WTC11 (cell line): ENCODE measurements at regions not wholly inside any gene's neighbourhood (a gene's known extent, or its start where the extent isn't known, plus 50 kb on each side); places are given as distances from the start of the nearest gene placed in this dataset.
A peak's percentile ranks its signal among the peaks of the same experiment; 100 is the strongest.

ENCODE experiments used
- ATAC-seq: fragments of 200-7000 bp; cut with Tn5 transposase; 2 replicates; pipeline ENCODE4 v1.10.0; 2021; ENCODE audit warnings: mild to moderate bottlenecking, moderate library complexity
- CTCF ChIA-PET: fragments of 300-600 bp; sonication (Branson Sonifier 250); formaldehyde crosslinking; loops from one replicate; lab custom pipeline; 2021; ENCODE audit warnings: antibody characterized with exemption; lab: Charles Lee
- POLR2A ChIA-PET: fragments of 350-600 bp; sonication (Branson Sonifier 250); formaldehyde crosslinking; loops from one replicate; lab custom pipeline; 2021; ENCODE audit warnings: antibody characterized with exemption; lab: Charles Lee
- DNase-seq: peaks from one replicate; pipeline ENCODE4 v3.0.0; 2021; ENCODE audit warnings: low spot score
- H3K27ac Mint-ChIP-seq: 2 replicates; pipeline ENCODE4 v1.8.0; 2021; ENCODE audit warnings: mixed read lengths
- H3K27me3 Mint-ChIP-seq: 2 replicates; pipeline ENCODE4 v1.8.0; 2021; ENCODE audit warnings: low read depth, mild to moderate bottlenecking, moderate library complexity, mixed read lengths
- H3K36me3 Mint-ChIP-seq: 2 replicates; pipeline ENCODE4 v1.8.0; 2021; ENCODE audit warnings: mixed read lengths
- H3K4me1 Mint-ChIP-seq: 2 replicates; pipeline ENCODE4 v1.8.0; 2022; ENCODE audit warnings: mixed read lengths
- H3K4me3 Mint-ChIP-seq: 2 replicates; pipeline ENCODE4 v1.8.0; 2021; ENCODE audit warnings: mild to moderate bottlenecking, moderate library complexity, mixed read lengths
- H3K9me3 Mint-ChIP-seq: 2 replicates; pipeline ENCODE4 v1.8.0; 2021; ENCODE audit warnings: mixed read lengths
- ATF3 ChIP-seq: sonication (generic); formaldehyde crosslinking; conservative IDR thresholded peaks from 2 replicates; pipeline ENCODE4 v1.8.1; 2022; ENCODE audit warnings: mild to moderate bottlenecking, missing genetic modification reagents
- ETV6 ChIP-seq: sonication (generic); formaldehyde crosslinking; IDR thresholded peaks from 2 replicates; pipeline ENCODE4 v1.8.1; 2022; ENCODE audit warnings: mild to moderate bottlenecking, missing genetic modification reagents
- GABPB1 ChIP-seq: sonication (generic); formaldehyde crosslinking; IDR thresholded peaks from 2 replicates; pipeline ENCODE4 v1.8.1; 2023; ENCODE audit warnings: mild to moderate bottlenecking, missing genetic modification reagents
- GTF2I ChIP-seq: fragments of 250-450 bp; sonication (Bioruptor Pico); conservative IDR thresholded peaks from 2 replicates; pipeline ENCODE4 v1.4.0; 2021; ENCODE audit warnings: mild to moderate bottlenecking
- HMGA2 ChIP-seq: fragments of 250-450 bp; sonication (Bioruptor Pico); IDR thresholded peaks from 2 replicates; pipeline ENCODE4 v1.4.0; 2021; ENCODE audit warnings: mild to moderate bottlenecking, moderate library complexity
- JUN ChIP-seq: sonication (generic); formaldehyde crosslinking; IDR thresholded peaks from 2 replicates; pipeline ENCODE4 v1.8.0; 2023; ENCODE audit warnings: mild to moderate bottlenecking, missing genetic modification reagents
- KAT7 ChIP-seq: sonication (generic); formaldehyde crosslinking; IDR thresholded peaks from 2 replicates; pipeline ENCODE4 v1.8.1; 2023; ENCODE audit warnings: missing genetic modification reagents, mild to moderate bottlenecking, borderline replicate concordance
- NFATC4 ChIP-seq: fragments of 250-450 bp; sonication (Bioruptor Pico); IDR thresholded peaks from 2 replicates; pipeline ENCODE4 v1.9.0; 2021; ENCODE audit warnings: mild to moderate bottlenecking
- NFE2L1 ChIP-seq: sonication (generic); formaldehyde crosslinking; IDR thresholded peaks from 2 replicates; pipeline ENCODE4 v1.8.1; 2023; ENCODE audit warnings: missing genetic modification reagents
- NR1H2 ChIP-seq: sonication (generic); formaldehyde crosslinking; IDR thresholded peaks from 2 replicates; pipeline ENCODE4 v1.9.0; 2021; ENCODE audit warnings: mild to moderate bottlenecking, moderate library complexity, missing genetic modification reagents
- OVOL2 ChIP-seq: fragments of 250-450 bp; sonication (Bioruptor Pico); IDR thresholded peaks from 2 replicates; pipeline ENCODE4 v1.9.0; 2021; ENCODE audit warnings: mild to moderate bottlenecking, borderline replicate concordance
- PREB ChIP-seq: sonication (generic); formaldehyde crosslinking; IDR thresholded peaks from 2 replicates; pipeline ENCODE4 v1.8.1; 2022; ENCODE audit warnings: mild to moderate bottlenecking, missing genetic modification reagents, moderate library complexity, borderline replicate concordance
- RELA ChIP-seq: sonication (generic); formaldehyde crosslinking; IDR thresholded peaks from 2 replicates; pipeline ENCODE4 v1.8.1; 2022; ENCODE audit warnings: missing genetic modification reagents, mild to moderate bottlenecking, borderline replicate concordance
- RORB ChIP-seq: fragments of 250-450 bp; sonication (Bioruptor Pico); IDR thresholded peaks from 2 replicates; pipeline ENCODE4 v1.9.0; 2021; ENCODE audit warnings: mild to moderate bottlenecking
- SMAD4 ChIP-seq: sonication (generic); formaldehyde crosslinking; IDR thresholded peaks from 2 replicates; pipeline ENCODE4 v1.8.0; 2022; ENCODE audit warnings: mild to moderate bottlenecking, missing genetic modification reagents
- ZNF138 ChIP-seq: sonication (generic); formaldehyde crosslinking; conservative IDR thresholded peaks from 2 replicates; pipeline ENCODE4 v1.8.1; 2022; ENCODE audit warnings: mild to moderate bottlenecking, moderate library complexity, missing genetic modification reagents
- ZNF263 ChIP-seq: sonication (generic); formaldehyde crosslinking; IDR thresholded peaks from 2 replicates; pipeline ENCODE4 v1.8.1; 2022; ENCODE audit warnings: low read depth, mild to moderate bottlenecking, moderate library complexity, missing genetic modification reagents
- ZNF396 ChIP-seq: fragments of 250-450 bp; sonication (Bioruptor Pico); IDR thresholded peaks from 2 replicates; pipeline ENCODE4 v1.8.0; 2021; ENCODE audit warnings: mild to moderate bottlenecking, moderate library complexity, borderline replicate concordance
- TF ChIP-seq, protein P1 (sequence below): fragments of 250-450 bp; sonication (Bioruptor Pico); IDR thresholded peaks from 2 replicates; pipeline ENCODE4 v1.9.0; 2021; ENCODE audit warnings: moderate library complexity, mild to moderate bottlenecking, inconsistent platforms, borderline replicate concordance
- TF ChIP-seq, protein P2 (sequence below): sonication (generic); formaldehyde crosslinking; IDR thresholded peaks from 2 replicates; pipeline ENCODE4 v1.8.1; 2022; ENCODE audit warnings: mild to moderate bottlenecking, moderate library complexity, missing genetic modification reagents
- TF ChIP-seq, protein P3 (sequence below): sonication (generic); formaldehyde crosslinking; IDR thresholded peaks from 2 replicates; pipeline ENCODE4 v1.8.1; 2023; ENCODE audit warnings: mild to moderate bottlenecking, missing genetic modification reagents, moderate library complexity
- TF ChIP-seq, protein P4 (sequence below): sonication (generic); formaldehyde crosslinking; IDR thresholded peaks from 2 replicates; pipeline ENCODE4 v1.8.1; 2023; ENCODE audit warnings: mild to moderate bottlenecking, missing genetic modification reagents, borderline replicate concordance
- TF ChIP-seq, protein P5 (sequence below): fragments of 250-450 bp; sonication (Bioruptor Pico); IDR thresholded peaks from 2 replicates; pipeline ENCODE4 v1.9.0; 2021; ENCODE audit warnings: mild to moderate bottlenecking

DNA sequence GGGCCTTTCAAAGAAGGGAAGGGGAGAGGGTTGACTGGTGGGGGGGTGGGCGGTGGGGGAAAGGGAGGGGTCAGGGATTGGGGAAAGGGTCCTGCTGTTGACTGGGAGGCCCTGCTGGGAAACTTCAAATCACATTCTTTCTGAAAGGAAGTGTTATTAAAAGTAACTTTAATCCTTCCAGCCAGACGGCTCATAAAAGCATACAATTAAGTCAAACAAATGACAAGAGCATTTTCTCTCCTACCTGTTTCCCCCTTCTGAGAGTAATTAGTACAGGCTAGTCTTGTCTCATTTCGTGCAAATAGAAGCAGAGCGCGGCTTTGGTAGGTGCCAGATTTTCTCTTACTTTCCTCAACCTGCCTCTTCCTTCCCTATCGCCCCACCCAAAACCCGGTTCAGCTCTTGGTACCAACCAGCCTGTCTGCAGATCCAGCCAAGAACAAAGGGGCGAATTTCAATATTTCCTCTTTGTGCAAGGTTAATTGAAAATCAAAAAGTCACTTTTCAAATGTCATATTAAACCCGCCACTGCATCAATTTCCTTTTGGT, 2112.6 kb upstream of the PIK3C3 start:
- ATAC-seq: no peak

GRCh38 chr18:39841482-39842365, 2113.3 kb upstream of the PIK3C3 start:
- Mint-ChIP-seq H3K4me1 (peaks cover 28% of the 10 kb centered on the region), H3K27ac (peak overlapping the region; percentile 42; the same call in 1 of the 2 replicates), H3K36me3 (no peaks in the 10 kb centered on the region), H3K4me3 (peak overlapping the region; percentile 92), H3K9me3 (no peaks in the 10 kb centered on the region), H3K27me3 (peaks cover 11% of the 10 kb centered on the region)
- peak; percentile 95 for ATAC-seq
- peak; percentile 76 for DNase-seq
- CTCF ChIA-PET: interaction anchor here (0.5 to 1.7 kb wide), 7 partner anchors 13 to 1847 kb away, joined by 3 to 6 read pairs (median 6); no protein-coding TSS in a partner anchor
- POLR2A ChIA-PET: no interaction called here
- TF ChIP-seq, protein P1, sequence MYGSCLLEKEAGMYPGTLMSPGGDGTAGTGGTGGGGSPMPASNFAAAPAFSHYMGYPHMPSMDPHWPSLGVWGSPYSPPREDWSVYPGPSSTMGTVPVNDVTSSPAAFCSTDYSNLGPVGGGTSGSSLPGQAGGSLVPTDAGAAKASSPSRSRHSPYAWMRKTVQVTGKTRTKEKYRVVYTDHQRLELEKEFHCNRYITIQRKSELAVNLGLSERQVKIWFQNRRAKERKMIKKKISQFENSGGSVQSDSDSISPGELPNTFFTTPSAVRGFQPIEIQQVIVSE: no peak
- TF ChIP-seq ETV6 (CRISPR knock-in tag) (peak; percentile 81; the same call in 1 of the 2 replicates), RORB (no peak), ZNF263 (no peak), ZNF138 (CRISPR knock-in tag) (0 out of 2 replicates have a peak, but pooled peaks have one; percentile 59)
- TF ChIP-seq, protein P2, sequence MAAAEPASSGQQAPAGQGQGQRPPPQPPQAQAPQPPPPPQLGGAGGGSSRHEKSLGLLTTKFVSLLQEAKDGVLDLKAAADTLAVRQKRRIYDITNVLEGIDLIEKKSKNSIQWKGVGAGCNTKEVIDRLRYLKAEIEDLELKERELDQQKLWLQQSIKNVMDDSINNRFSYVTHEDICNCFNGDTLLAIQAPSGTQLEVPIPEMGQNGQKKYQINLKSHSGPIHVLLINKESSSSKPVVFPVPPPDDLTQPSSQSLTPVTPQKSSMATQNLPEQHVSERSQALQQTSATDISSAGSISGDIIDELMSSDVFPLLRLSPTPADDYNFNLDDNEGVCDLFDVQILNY: peak; percentile 72; the same call in 1 of the 2 replicates
- TF ChIP-seq, protein P3, sequence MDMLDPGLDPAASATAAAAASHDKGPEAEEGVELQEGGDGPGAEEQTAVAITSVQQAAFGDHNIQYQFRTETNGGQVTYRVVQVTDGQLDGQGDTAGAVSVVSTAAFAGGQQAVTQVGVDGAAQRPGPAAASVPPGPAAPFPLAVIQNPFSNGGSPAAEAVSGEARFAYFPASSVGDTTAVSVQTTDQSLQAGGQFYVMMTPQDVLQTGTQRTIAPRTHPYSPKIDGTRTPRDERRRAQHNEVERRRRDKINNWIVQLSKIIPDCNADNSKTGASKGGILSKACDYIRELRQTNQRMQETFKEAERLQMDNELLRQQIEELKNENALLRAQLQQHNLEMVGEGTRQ: 0 out of 2 replicates have a peak, but pooled peaks have one; percentile 26

More for the DNA sequence above, 2112.6 kb upstream of the PIK3C3 start:
- Mint-ChIP-seq H3K9me3 (no peaks in the 10 kb centered on the region), H3K36me3 (no peaks in the 10 kb centered on the region), H3K4me3 (peak overlapping the region; percentile 92), H3K4me1 (peaks cover 28% of the 10 kb centered on the region), H3K27ac (no peak overlapping the region), H3K27me3 (peaks cover 11% of the 10 kb centered on the region)
- POLR2A ChIA-PET: no interaction called here
- CTCF ChIA-PET: interaction anchor here (1.4 to 1.7 kb wide), 3 partner anchors 12 to 317 kb away, joined by 5 to 6 read pairs (median 6); no protein-coding TSS in a partner anchor
- no peak for DNase-seq
- TF ChIP-seq GABPB1 (CRISPR knock-in tag): no peak
- TF ChIP-seq HMGA2 (CRISPR knock-in tag): no peak
- no peak for TF ChIP-seq PREB (CRISPR knock-in tag)
- TF ChIP-seq ZNF396 (CRISPR knock-in tag): no peak
- TF ChIP-seq NFE2L1: no peak
- no peak for TF ChIP-seq ATF3 (CRISPR knock-in tag)
- TF ChIP-seq GTF2I (CRISPR knock-in tag): no peak
- TF ChIP-seq RORB: no peak
- TF ChIP-seq NFATC4 (CRISPR knock-in tag): no peak
- TF ChIP-seq OVOL2 (CRISPR knock-in tag): no peak
- no peak for TF ChIP-seq NR1H2
- TF ChIP-seq ZNF263: no peak
- TF ChIP-seq KAT7 (CRISPR knock-in tag): no peak
- TF ChIP-seq SMAD4 (CRISPR knock-in tag): no peak
- no peak for TF ChIP-seq JUN
- TF ChIP-seq, protein P4, sequence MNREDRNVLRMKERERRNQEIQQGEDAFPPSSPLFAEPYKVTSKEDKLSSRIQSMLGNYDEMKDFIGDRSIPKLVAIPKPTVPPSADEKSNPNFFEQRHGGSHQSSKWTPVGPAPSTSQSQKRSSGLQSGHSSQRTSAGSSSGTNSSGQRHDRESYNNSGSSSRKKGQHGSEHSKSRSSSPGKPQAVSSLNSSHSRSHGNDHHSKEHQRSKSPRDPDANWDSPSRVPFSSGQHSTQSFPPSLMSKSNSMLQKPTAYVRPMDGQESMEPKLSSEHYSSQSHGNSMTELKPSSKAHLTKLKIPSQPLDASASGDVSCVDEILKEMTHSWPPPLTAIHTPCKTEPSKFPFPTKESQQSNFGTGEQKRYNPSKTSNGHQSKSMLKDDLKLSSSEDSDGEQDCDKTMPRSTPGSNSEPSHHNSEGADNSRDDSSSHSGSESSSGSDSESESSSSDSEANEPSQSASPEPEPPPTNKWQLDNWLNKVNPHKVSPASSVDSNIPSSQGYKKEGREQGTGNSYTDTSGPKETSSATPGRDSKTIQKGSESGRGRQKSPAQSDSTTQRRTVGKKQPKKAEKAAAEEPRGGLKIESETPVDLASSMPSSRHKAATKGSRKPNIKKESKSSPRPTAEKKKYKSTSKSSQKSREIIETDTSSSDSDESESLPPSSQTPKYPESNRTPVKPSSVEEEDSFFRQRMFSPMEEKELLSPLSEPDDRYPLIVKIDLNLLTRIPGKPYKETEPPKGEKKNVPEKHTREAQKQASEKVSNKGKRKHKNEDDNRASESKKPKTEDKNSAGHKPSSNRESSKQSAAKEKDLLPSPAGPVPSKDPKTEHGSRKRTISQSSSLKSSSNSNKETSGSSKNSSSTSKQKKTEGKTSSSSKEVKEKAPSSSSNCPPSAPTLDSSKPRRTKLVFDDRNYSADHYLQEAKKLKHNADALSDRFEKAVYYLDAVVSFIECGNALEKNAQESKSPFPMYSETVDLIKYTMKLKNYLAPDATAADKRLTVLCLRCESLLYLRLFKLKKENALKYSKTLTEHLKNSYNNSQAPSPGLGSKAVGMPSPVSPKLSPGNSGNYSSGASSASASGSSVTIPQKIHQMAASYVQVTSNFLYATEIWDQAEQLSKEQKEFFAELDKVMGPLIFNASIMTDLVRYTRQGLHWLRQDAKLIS: no peak
- TF ChIP-seq, protein P5, sequence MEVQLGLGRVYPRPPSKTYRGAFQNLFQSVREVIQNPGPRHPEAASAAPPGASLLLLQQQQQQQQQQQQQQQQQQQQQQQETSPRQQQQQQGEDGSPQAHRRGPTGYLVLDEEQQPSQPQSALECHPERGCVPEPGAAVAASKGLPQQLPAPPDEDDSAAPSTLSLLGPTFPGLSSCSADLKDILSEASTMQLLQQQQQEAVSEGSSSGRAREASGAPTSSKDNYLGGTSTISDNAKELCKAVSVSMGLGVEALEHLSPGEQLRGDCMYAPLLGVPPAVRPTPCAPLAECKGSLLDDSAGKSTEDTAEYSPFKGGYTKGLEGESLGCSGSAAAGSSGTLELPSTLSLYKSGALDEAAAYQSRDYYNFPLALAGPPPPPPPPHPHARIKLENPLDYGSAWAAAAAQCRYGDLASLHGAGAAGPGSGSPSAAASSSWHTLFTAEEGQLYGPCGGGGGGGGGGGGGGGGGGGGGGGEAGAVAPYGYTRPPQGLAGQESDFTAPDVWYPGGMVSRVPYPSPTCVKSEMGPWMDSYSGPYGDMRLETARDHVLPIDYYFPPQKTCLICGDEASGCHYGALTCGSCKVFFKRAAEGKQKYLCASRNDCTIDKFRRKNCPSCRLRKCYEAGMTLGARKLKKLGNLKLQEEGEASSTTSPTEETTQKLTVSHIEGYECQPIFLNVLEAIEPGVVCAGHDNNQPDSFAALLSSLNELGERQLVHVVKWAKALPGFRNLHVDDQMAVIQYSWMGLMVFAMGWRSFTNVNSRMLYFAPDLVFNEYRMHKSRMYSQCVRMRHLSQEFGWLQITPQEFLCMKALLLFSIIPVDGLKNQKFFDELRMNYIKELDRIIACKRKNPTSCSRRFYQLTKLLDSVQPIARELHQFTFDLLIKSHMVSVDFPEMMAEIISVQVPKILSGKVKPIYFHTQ (CRISPR knock-in tag): no peak
- no peak for TF ChIP-seq RELA (CRISPR knock-in tag)
